GM18951 (cell line): ENCODE measurements at regions not wholly inside any gene's neighbourhood (a gene's known extent, or its start where the extent isn't known, plus 50 kb on each side); places are given as distances from the start of the nearest gene placed in this dataset.

Experiments used
- POLR2A ChIP-seq: IDR thresholded peaks from 4 replicates; pipeline ENCODE4 v1.6.1; 2011; ENCODE audit warnings: mild to moderate bottlenecking; ENCODE audit not compliant: insufficient read length, insufficient read depth; ENCODE audit errors: extremely low read depth
- in situ Hi-C: fragments of 300-500 bp; cut with MboI; formaldehyde crosslinking; loops from one replicate; pipeline ENCODE4 v1.12.0; 2022; ENCODE audit warnings: low sequenced_read_pairs, mixed read lengths, inconsistent platforms; ENCODE audit not compliant: unreplicated experiment

GRCh38 chr13:68888832-68889231 is 1218.8 kb upstream of the ATXN8OS start:
- no peak for TF ChIP-seq POLR2A

GRCh38 chr13:68872338-68872737 is 1235.3 kb upstream of the ATXN8OS start:
- TF ChIP-seq POLR2A, result no peak
- in situ Hi-C loops, result no loop called here

More at GRCh38 chr13:68888832-68889231, 1218.8 kb upstream of the ATXN8OS start:
- in situ Hi-C loops, result no loop called here

GRCh38 chr13:68851026-68851425 is 1256.6 kb upstream of the ATXN8OS start:
- TF ChIP-seq POLR2A, result no peak
- in situ Hi-C loops, result no loop called here

GRCh38 chr13:68850160-68850559 is 1257.5 kb upstream of the ATXN8OS start:
- TF ChIP-seq POLR2A, result no peak
- in situ Hi-C loops, result no loop called here

GRCh38 chr13:68846663-68847062 is 1261.0 kb upstream of the ATXN8OS start:
- in situ Hi-C loops, result no loop called here

GRCh38 chr13:68834375-68834774 is 1273.3 kb upstream of the ATXN8OS start:
- TF ChIP-seq POLR2A, result no peak
- in situ Hi-C loops, result no loop called here

More at GRCh38 chr13:68846663-68847062, 1261.0 kb upstream of the ATXN8OS start:
- TF ChIP-seq POLR2A, result no peak

- TF ChIP-seq POLR2A, result no peak
- in situ Hi-C loops, result no loop called here
Measured at GRCh38 chr13:68816715-68817114, 1290.9 kb upstream of the ATXN8OS start.

GRCh38 chr13:68813180-68813796 is 1294.3 kb upstream of the ATXN8OS start:
- TF ChIP-seq POLR2A, result no peak
- in situ Hi-C loops, result no loop called here

- in situ Hi-C loops, result no loop called here
- TF ChIP-seq POLR2A, result no peak
Measured at GRCh38 chr13:68810660-68811059, 1297.0 kb upstream of the ATXN8OS start.

- in situ Hi-C loops, result no loop called here
- TF ChIP-seq POLR2A, result no peak
Measured at GRCh38 chr13:68808456-68808855, 1299.2 kb upstream of the ATXN8OS start.

- in situ Hi-C loops, result no loop called here
- TF ChIP-seq POLR2A, result no peak
Measured at GRCh38 chr13:68806125-68806524, 1301.5 kb upstream of the ATXN8OS start.

GRCh38 chr13:68784275-68784674 is 1323.4 kb upstream of the ATXN8OS start:
- no peak for TF ChIP-seq POLR2A
- in situ Hi-C loops, result no loop called here

GRCh38 chr13:68759617-68760016 is 1348.0 kb upstream of the ATXN8OS start:
- no peak for TF ChIP-seq POLR2A
- in situ Hi-C loops, result no loop called here

- in situ Hi-C loops, result no loop called here
- TF ChIP-seq POLR2A, result no peak
Measured at GRCh38 chr13:68749796-68750195, 1357.8 kb upstream of the ATXN8OS start.

GRCh38 chr13:68748038-68748437 is 1359.6 kb upstream of the ATXN8OS start:
- in situ Hi-C loops, result no loop called here
- no peak for TF ChIP-seq POLR2A
